Activated T-cell treated with anti-CD3 and anti-CD28 coated beads, Interleukin-2, amount 50 U/mL, for 48 hours (primary cell): ENCODE measurements at regions not wholly inside any gene's neighbourhood (a gene's known extent, or its start where the extent isn't known, plus 50 kb on each side); places are given as distances from the start of the nearest gene placed in this dataset.
A peak's percentile ranks its signal among the peaks of the same experiment; 100 is the strongest.
"Not testable (repeated sequence)": the region's sequence is repeated elsewhere in the genome, so short reads cannot be mapped to it uniquely, and the experiment has no call there.

Source experiments
- DNase-seq, 2 experiments: peaks; one replicate each; pipeline ENCODE4 v3.0.0-alpha.2; 2020

- DNase-seq = no peak
Measured at GRCh38 chr1:187848321-187848720, 1019.6 kb downstream of the PLA2G4A start.

GRCh38 chr1:187850146-187850545 is 1021.4 kb downstream of the PLA2G4A start:
- DNase-seq = not testable (repeated sequence)

- DNase-seq = no peak
Measured at GRCh38 chr1:187853505-187853904, 1024.8 kb downstream of the PLA2G4A start.

- no peak for DNase-seq
Measured at GRCh38 chr1:187854457-187854856, 1025.7 kb downstream of the PLA2G4A start.

- DNase-seq = no peak
Measured at GRCh38 chr1:187862506-187862905, 1033.8 kb downstream of the PLA2G4A start.

- no peak for DNase-seq
Measured at GRCh38 chr1:187870552-187870951, 1041.8 kb downstream of the PLA2G4A start.

- DNase-seq = no peak
Measured at GRCh38 chr1:187871177-187871845, 1042.6 kb downstream of the PLA2G4A start.

GRCh38 chr1:187872550-187872949 is 1043.8 kb downstream of the PLA2G4A start:
- DNase-seq = no peak

- no peak for DNase-seq
Measured at GRCh38 chr1:187873126-187873525, 1044.4 kb downstream of the PLA2G4A start.

- no peak for DNase-seq
Measured at GRCh38 chr1:187876775-187877174, 1048.0 kb downstream of the PLA2G4A start.

- no peak for DNase-seq
Measured at GRCh38 chr1:187877220-187877619, 1048.5 kb downstream of the PLA2G4A start.

- no peak for DNase-seq
Measured at GRCh38 chr1:187878883-187879282, 1050.1 kb downstream of the PLA2G4A start.

- no peak for DNase-seq
Measured at GRCh38 chr1:187883356-187883755, 1054.6 kb downstream of the PLA2G4A start.

GRCh38 chr1:187891993-187892682 is 1063.4 kb downstream of the PLA2G4A start:
- DNase-seq = no peak

- DNase-seq = no peak
Measured at GRCh38 chr1:187892683-187893039, 1063.9 kb downstream of the PLA2G4A start.

GRCh38 chr1:187893471-187893870 is 1064.7 kb downstream of the PLA2G4A start:
- DNase-seq = no peak

GRCh38 chr1:187894349-187894748 is 1065.6 kb downstream of the PLA2G4A start:
- peak in 1 of 2 experiments; percentile 14 for DNase-seq

- no peak for DNase-seq
Measured at GRCh38 chr1:187903223-187903622, 1074.5 kb downstream of the PLA2G4A start.

GRCh38 chr1:187909382-187909781 is 1080.6 kb downstream of the PLA2G4A start:
- no peak for DNase-seq

GRCh38 chr1:187911820-187912219 is 1083.1 kb downstream of the PLA2G4A start:
- no peak for DNase-seq

GRCh38 chr1:187920976-187921375 is 1092.2 kb downstream of the PLA2G4A start:
- no peak for DNase-seq

GRCh38 chr1:187921426-187921825 is 1092.7 kb downstream of the PLA2G4A start:
- no peak for DNase-seq

GRCh38 chr1:187922255-187922654 is 1093.5 kb downstream of the PLA2G4A start:
- no peak for DNase-seq

- DNase-seq = no peak
Measured at GRCh38 chr1:187924252-187924651, 1095.5 kb downstream of the PLA2G4A start.

GRCh38 chr1:187928288-187928687 is 1099.5 kb downstream of the PLA2G4A start:
- no peak for DNase-seq
